ENCODE measurements at regions not wholly inside any gene's neighbourhood (a gene's known extent, or its start where the extent isn't known, plus 50 kb on each side); places are given as distances from the start of the nearest gene placed in this dataset.

GRCh38 chr20:48205281-48205782 is 420.1 kb upstream of the SULF2 start:
- no peak overlapping the region for H3K4me2 ChIP-seq (ENCODE audit: low read length)
- H3K79me2 ChIP-seq (ENCODE audit: low read length), result no peaks in the 10 kb centered on the region
- H3K27ac ChIP-seq (ENCODE audit: low read length), result no peak overlapping the region
- H3K4me3 ChIP-seq (ENCODE audit: low read length), result no peak overlapping the region
- H3K9ac ChIP-seq (ENCODE audit: low read length), result no peak overlapping the region
- H3K27me3 ChIP-seq (ENCODE audit: low read depth, low read length), result peaks cover 10% of the 10 kb centered on the region; the same call in 1 of the 2 replicates
- no peaks in the 10 kb centered on the region for H3K36me3 ChIP-seq (replicated peaks; ENCODE audit: low read depth, low read length)
- TF ChIP-seq EZH2phosphoT487 (IDR thresholded peaks at IDR 0.05; ENCODE audit: low read depth), result no peak
- TF ChIP-seq CTCF (IDR thresholded peaks at IDR 0.05; ENCODE audit: low read depth, low read length), result no peak
- H3K9me3 ChIP-seq (ENCODE audit: insufficient read depth, low read length), result no peaks in the 10 kb centered on the region
- no peaks in the 10 kb centered on the region for H4K20me1 ChIP-seq (ENCODE audit: insufficient read depth, low read length)
- no peak overlapping the region for H2AFZ ChIP-seq (ENCODE audit: low read depth, low read length)
- H3K4me1 ChIP-seq (ENCODE audit: low read length), result no peaks in the 10 kb centered on the region

- Histone ChIP-seq H4K20me1 (ENCODE audit: insufficient read depth, low read length) (no peaks in the 10 kb centered on the region), H3K9me3 (ENCODE audit: insufficient read depth, low read length) (no peaks in the 10 kb centered on the region), H3K4me2 (ENCODE audit: low read length) (no peak overlapping the region), H3K4me1 (ENCODE audit: low read length) (no peaks in the 10 kb centered on the region), H2AFZ (ENCODE audit: low read depth, low read length) (no peak overlapping the region), H3K4me3 (ENCODE audit: low read length) (no peak overlapping the region), H3K27me3 (ENCODE audit: low read depth, low read length) (peaks cover 12% of the 10 kb centered on the region; the same call in 1 of the 2 replicates), H3K36me3 (replicated peaks; ENCODE audit: low read depth, low read length) (no peaks in the 10 kb centered on the region), H3K27ac (ENCODE audit: low read length) (no peak overlapping the region), H3K79me2 (ENCODE audit: low read length) (no peaks in the 10 kb centered on the region), H3K9ac (ENCODE audit: low read length) (no peak overlapping the region)
- TF ChIP-seq EZH2phosphoT487 (IDR thresholded peaks at IDR 0.05; ENCODE audit: low read depth), result no peak
- no peak for TF ChIP-seq CTCF (IDR thresholded peaks at IDR 0.05; ENCODE audit: low read depth, low read length)
Measured at GRCh38 chr20:48204499-48204898, 419.2 kb upstream of the SULF2 start.

- TF ChIP-seq EZH2phosphoT487 (IDR thresholded peaks at IDR 0.05; ENCODE audit: low read depth), result no peak
- TF ChIP-seq CTCF (IDR thresholded peaks at IDR 0.05; ENCODE audit: low read depth, low read length), result no peak
- Histone ChIP-seq H3K79me2 (ENCODE audit: low read length) (no peaks in the 10 kb centered on the region), H3K9ac (ENCODE audit: low read length) (no peak overlapping the region), H3K4me3 (ENCODE audit: low read length) (no peak overlapping the region), H3K9me3 (ENCODE audit: insufficient read depth, low read length) (no peaks in the 10 kb centered on the region), H4K20me1 (ENCODE audit: insufficient read depth, low read length) (no peaks in the 10 kb centered on the region), H3K27me3 (ENCODE audit: low read depth, low read length) (peaks cover 12% of the 10 kb centered on the region; the same call in 1 of the 2 replicates), H2AFZ (ENCODE audit: low read depth, low read length) (peak overlapping the region; percentile 29; the same call in 1 of the 2 replicates), H3K36me3 (replicated peaks; ENCODE audit: low read depth, low read length) (no peaks in the 10 kb centered on the region), H3K4me1 (ENCODE audit: low read length) (no peaks in the 10 kb centered on the region), H3K4me2 (ENCODE audit: low read length) (no peak overlapping the region), H3K27ac (ENCODE audit: low read length) (no peak overlapping the region)
Measured at GRCh38 chr20:48203252-48203651, 418.0 kb upstream of the SULF2 start.

GRCh38 chr20:48202334-48203113 is 417.2 kb upstream of the SULF2 start:
- H3K4me1 ChIP-seq (ENCODE audit: low read length), result no peaks in the 10 kb centered on the region
- no peak for TF ChIP-seq CTCF (IDR thresholded peaks at IDR 0.05; ENCODE audit: low read depth, low read length)
- no peaks in the 10 kb centered on the region for H3K36me3 ChIP-seq (replicated peaks; ENCODE audit: low read depth, low read length)

More at GRCh38 chr20:48202334-48203113, 417.2 kb upstream of the SULF2 start:
- no peak overlapping the region for H3K4me2 ChIP-seq (ENCODE audit: low read length)
- H3K4me3 ChIP-seq (ENCODE audit: low read length), result no peak overlapping the region
- H3K79me2 ChIP-seq (ENCODE audit: low read length), result no peaks in the 10 kb centered on the region
- H3K27ac ChIP-seq (ENCODE audit: low read length), result no peak overlapping the region
- no peaks in the 10 kb centered on the region for H4K20me1 ChIP-seq (ENCODE audit: insufficient read depth, low read length)
- no peaks in the 10 kb centered on the region for H3K9me3 ChIP-seq (ENCODE audit: insufficient read depth, low read length)
- peaks cover 12% of the 10 kb centered on the region; the same call in 1 of the 2 replicates for H3K27me3 ChIP-seq (ENCODE audit: low read depth, low read length)
- H2AFZ ChIP-seq (ENCODE audit: low read depth, low read length), result peak overlapping the region; percentile 29; the same call in 1 of the 2 replicates
- H3K9ac ChIP-seq (ENCODE audit: low read length), result no peak overlapping the region
